Astrocyte of the cerebellum (primary cell): ENCODE measurements at regions not wholly inside any gene's neighbourhood (a gene's known extent, or its start where the extent isn't known, plus 50 kb on each side); places are given as distances from the start of the nearest gene placed in this dataset.

Experiments
- DNase-seq: peaks from one replicate; pipeline ENCODE4 v3.0.0-alpha.2; 2011; ENCODE audit warnings: low read depth
- H3K4me3 ChIP-seq: 2 replicates; pipeline ENCODE4 v1.5.1; 2011; ENCODE audit warnings: mild to moderate bottlenecking, low read depth, low read length, moderate library complexity
- in situ Hi-C: cut with HindIII; loops from 2 replicates; pipeline ENCODE4 v1.10.0; 2017; ENCODE audit warnings: low sequenced_read_pairs
- TF ChIP-seq, protein P1 (sequence below): IDR thresholded peaks from 2 replicates; pipeline ENCODE4 v1.5.1; 2012; ENCODE audit warnings: low read length, low read depth, moderate library complexity, mild to moderate bottlenecking; ENCODE audit errors: missing control alignments

DNA sequence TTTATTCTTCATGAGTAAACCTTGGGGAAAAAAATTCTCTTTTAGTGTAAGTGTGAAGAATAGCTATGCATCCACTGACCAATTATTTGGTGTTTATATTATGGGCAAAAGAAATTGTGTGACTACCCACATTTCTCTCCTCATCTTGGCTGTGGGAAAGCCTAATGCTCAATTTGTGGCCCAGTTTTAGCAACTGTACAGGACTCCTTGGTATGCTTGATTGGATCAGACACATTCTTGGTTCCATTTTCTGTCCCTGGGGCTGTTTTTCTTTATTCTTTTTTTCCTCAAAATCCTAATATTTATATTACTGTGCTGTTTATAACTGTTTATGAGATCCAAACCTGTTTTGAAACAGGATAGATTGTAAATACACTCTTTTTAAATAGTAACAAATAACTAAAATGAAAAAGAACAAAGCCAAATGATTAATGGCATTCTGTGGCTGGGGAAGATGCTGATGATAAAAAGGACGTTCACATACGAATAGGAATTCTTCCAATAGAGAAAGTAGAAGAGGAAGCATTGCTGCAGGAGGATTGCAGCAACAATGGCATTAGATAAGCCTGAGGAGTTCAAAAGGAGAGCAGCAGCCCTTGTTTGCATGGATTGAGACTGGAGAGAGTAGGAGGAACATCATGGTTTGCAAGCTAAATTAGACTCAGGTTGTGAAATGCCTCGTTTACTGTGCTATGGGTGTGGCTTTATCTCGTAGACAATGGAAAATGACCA is 580.5 kb downstream of the INHBA start:
- TF ChIP-seq, protein P1, sequence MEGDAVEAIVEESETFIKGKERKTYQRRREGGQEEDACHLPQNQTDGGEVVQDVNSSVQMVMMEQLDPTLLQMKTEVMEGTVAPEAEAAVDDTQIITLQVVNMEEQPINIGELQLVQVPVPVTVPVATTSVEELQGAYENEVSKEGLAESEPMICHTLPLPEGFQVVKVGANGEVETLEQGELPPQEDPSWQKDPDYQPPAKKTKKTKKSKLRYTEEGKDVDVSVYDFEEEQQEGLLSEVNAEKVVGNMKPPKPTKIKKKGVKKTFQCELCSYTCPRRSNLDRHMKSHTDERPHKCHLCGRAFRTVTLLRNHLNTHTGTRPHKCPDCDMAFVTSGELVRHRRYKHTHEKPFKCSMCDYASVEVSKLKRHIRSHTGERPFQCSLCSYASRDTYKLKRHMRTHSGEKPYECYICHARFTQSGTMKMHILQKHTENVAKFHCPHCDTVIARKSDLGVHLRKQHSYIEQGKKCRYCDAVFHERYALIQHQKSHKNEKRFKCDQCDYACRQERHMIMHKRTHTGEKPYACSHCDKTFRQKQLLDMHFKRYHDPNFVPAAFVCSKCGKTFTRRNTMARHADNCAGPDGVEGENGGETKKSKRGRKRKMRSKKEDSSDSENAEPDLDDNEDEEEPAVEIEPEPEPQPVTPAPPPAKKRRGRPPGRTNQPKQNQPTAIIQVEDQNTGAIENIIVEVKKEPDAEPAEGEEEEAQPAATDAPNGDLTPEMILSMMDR = no peak
- DNase-seq = no peak
- no peak overlapping the region for H3K4me3 ChIP-seq
- in situ Hi-C loops = no loop called here

DNA sequence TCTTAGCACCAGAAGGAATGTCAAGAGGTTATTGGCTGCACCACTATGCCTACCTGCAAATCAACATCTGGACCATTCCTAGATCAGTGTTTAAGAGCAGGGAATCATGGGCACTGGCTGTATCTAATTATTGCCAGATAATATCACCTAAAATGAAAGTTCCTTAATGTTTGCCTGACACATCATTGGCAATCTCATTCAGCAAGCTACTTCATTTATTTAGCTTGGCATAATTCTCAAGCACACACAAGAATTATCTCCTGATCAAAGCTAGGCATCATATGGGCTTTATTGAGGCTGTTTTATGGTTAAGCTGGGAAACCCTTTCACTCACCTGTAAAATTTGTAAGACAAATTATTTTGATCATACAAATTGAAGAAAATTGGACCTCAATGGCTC is 581.7 kb downstream of the INHBA start:
- H3K4me3 ChIP-seq = no peak overlapping the region
- TF ChIP-seq, protein P1 = no peak
- in situ Hi-C loops = no loop called here
- DNase-seq = no peak

DNA sequence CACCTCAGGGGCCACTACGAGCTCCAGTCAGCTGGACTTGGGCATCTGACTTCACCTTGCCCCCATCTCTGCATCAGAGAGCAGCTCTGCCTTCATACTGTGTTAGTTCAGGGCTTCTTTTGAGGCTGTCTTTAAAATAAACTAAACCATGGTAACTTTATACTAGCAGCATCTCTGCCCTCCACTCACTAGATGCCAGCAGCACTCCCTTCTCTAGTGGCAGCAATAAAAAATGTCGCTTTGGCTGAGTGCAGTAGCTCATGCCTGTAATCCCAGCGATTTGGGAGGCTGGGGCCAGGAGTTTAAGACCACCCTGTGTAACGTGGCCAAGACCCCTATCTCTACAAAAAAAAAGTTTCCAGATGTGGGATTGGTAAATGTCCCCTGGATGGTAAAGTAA is 584.4 kb downstream of the INHBA start:
- in situ Hi-C loops = no loop called here
- TF ChIP-seq, protein P1 = no peak
- H3K4me3 ChIP-seq = no peak overlapping the region
- no peak for DNase-seq

DNA sequence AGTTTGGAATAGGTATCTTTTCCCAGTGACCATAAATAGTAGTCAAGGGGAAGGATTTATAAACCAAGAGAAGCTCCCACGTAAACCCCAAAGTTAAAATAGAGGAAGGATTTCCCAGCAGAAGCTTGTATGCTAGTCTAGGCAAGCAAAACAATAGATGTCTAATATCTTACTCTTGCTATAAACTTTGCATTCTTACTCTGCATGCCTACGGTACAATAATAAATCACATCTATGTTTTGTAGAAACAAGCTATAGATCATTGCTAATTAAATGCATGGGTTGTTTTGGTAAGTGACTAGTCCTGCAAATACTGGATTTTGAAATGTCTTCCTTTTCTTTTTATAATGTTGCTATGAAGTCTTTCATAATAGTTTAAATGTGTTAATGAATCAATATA is 585.5 kb downstream of the INHBA start:
- in situ Hi-C loops = no loop called here
- no peak overlapping the region for H3K4me3 ChIP-seq
- no peak for DNase-seq
- TF ChIP-seq, protein P1 = no peak

DNA sequence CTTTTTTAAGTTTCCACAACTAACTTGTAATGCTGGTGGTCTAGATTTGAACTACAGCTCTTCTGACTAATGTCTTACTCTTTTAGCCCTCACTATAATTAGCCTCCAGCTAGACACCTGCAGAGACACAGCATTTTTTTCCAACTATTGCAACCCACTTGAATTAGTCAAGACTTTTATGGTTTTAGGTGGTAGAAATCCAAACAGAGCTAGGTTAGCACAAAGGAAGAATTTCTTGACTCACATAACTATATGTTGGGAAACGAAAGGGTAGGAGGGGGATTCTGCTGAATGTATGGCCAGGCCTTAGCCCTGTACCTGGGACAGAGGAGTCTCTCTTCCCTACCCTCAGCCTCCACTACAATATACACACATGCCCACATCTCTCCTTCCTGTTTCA is 586.1 kb downstream of the INHBA start:
- in situ Hi-C loops = no loop called here
- DNase-seq = no peak
- TF ChIP-seq, protein P1 = no peak
- H3K4me3 ChIP-seq = no peak overlapping the region

DNA sequence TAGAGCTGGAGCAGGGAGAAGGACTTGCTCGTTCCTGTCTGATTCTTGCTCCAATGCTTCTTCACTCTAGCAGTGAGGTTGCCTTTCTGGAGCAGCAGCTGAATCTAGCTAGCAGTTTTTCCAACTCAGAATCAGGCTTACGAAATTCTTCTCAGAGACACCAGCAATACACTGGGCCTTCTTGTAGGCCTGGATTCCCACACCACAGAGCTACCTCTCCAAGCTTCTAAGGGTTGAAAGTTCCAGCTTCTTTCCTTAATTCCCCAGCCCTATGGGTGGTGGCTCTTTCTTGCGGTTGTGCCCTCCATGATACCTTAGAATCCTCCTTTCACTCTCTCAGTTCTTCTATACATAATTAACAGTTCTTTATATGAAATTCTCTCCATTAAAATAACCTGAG is 586.6 kb downstream of the INHBA start:
- TF ChIP-seq, protein P1 = no peak
- H3K4me3 ChIP-seq = no peak overlapping the region
- in situ Hi-C loops = no loop called here
- no peak for DNase-seq
